ENCODE measurements at regions not wholly inside any gene's neighbourhood (a gene's known extent, or its start where the extent isn't known, plus 50 kb on each side); places are given as distances from the start of the nearest gene placed in this dataset.

GRCh38 chr3:26081806-26082205, 291.9 kb downstream of the OXSM start:
- H3K27me3 ChIP-seq (ENCODE audit: low read depth): no peaks in the 10 kb centered on the region
- intact Hi-C loops (cut with DNase I): no loop called here

GRCh38 chr3:26082911-26083310, 293.0 kb downstream of the OXSM start:
- intact Hi-C loops (cut with DNase I): no loop called here
- Histone ChIP-seq H3K36me3 (no peaks in the 10 kb centered on the region), H3K27me3 (ENCODE audit: low read depth) (no peaks in the 10 kb centered on the region), H3K9me3 (peaks cover 7% of the 10 kb centered on the region), H3K4me1 (no peaks in the 10 kb centered on the region), H3K4me3 (no peak overlapping the region), H3K27ac (no peak overlapping the region)
- DNase-seq (no peak), ATAC-seq (no peak)
- no peak for TF ChIP-seq CTCF (IDR thresholded peaks at IDR 0.05)

More at GRCh38 chr3:26081806-26082205, 291.9 kb downstream of the OXSM start:
- no peaks in the 10 kb centered on the region for H3K9me3 ChIP-seq
- no peaks in the 10 kb centered on the region for H3K4me1 ChIP-seq
- H3K36me3 ChIP-seq: no peaks in the 10 kb centered on the region
- DNase-seq (no peak), ATAC-seq (no peak)
- no peak overlapping the region for H3K4me3 ChIP-seq
- no peak for TF ChIP-seq CTCF (IDR thresholded peaks at IDR 0.05)
- H3K27ac ChIP-seq: no peak overlapping the region

- H3K9me3 ChIP-seq: peaks cover 7% of the 10 kb centered on the region
- intact Hi-C loops (cut with DNase I): no loop called here
- H3K36me3 ChIP-seq: no peaks in the 10 kb centered on the region
- DNase-seq: no peak
- no peaks in the 10 kb centered on the region for H3K27me3 ChIP-seq (ENCODE audit: low read depth)
- no peak for ATAC-seq
- TF ChIP-seq CTCF (IDR thresholded peaks at IDR 0.05): no peak
- H3K27ac ChIP-seq: no peak overlapping the region
- no peaks in the 10 kb centered on the region for H3K4me1 ChIP-seq
- H3K4me3 ChIP-seq: no peak overlapping the region
Measured at GRCh38 chr3:26084629-26085028, 294.7 kb downstream of the OXSM start.

DNA sequence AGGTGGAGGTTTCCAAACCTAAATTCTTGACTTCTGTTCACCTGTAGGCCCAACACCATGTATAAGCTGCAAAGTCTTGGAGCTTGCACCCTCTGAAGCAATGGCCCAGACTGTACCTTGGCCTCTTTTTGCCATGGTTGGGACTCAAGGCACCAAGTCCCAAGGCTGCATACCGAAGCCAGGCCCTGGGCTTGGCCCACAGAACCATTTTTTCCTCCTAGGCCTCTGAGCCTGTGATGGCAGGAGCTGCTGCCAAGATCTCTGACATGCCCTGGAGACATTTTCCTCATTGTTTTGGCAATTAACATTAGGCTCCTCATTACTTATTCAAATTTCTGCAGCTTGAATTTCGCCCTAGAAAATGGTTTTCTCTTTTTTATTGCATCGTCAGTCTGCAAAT, 297.9 kb downstream of the OXSM start:
- H3K27ac ChIP-seq: no peak overlapping the region
- H3K27me3 ChIP-seq (ENCODE audit: low read depth): no peaks in the 10 kb centered on the region
- no peaks in the 10 kb centered on the region for H3K4me1 ChIP-seq
- DNase-seq (no peak), ATAC-seq (no peak)
- H3K9me3 ChIP-seq: peaks cover 7% of the 10 kb centered on the region
- TF ChIP-seq CTCF (IDR thresholded peaks at IDR 0.05): no peak
- H3K36me3 ChIP-seq: no peaks in the 10 kb centered on the region
- no peak overlapping the region for H3K4me3 ChIP-seq
- intact Hi-C loops (cut with DNase I): no loop called here

DNA sequence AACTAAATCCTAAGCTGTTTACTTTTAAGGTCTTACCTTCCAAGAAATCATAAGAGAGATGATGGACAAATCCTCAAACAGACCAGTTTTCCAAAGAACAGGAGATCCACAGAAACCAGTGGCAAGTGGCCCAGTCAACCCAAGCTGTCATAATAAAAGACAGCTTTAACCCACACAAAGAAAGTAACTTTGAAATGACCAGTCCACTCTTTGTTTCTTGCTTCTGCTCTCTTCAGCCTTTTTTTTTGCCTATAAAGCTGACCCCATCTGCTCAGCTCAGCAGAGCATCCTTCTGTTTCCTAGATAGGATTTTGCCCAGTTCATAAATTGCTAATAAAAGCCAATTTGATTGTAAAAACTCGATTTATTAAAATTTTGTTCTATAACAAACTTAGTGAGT, 299.4 kb downstream of the OXSM start:
- H3K4me3 ChIP-seq: no peak overlapping the region
- peaks cover 7% of the 10 kb centered on the region for H3K9me3 ChIP-seq
- no peaks in the 10 kb centered on the region for H3K27me3 ChIP-seq (ENCODE audit: low read depth)
- H3K36me3 ChIP-seq: no peaks in the 10 kb centered on the region
- H3K4me1 ChIP-seq: no peaks in the 10 kb centered on the region
- intact Hi-C loops (cut with DNase I): no loop called here
- TF ChIP-seq CTCF (IDR thresholded peaks at IDR 0.05): no peak
- H3K27ac ChIP-seq: no peak overlapping the region
- DNase-seq (no peak), ATAC-seq (no peak)

GRCh38 chr3:26090589-26090988, 300.7 kb downstream of the OXSM start:
- H3K4me3 ChIP-seq: no peak overlapping the region
- ATAC-seq: no peak
- TF ChIP-seq CTCF (IDR thresholded peaks at IDR 0.05): no peak
- no peaks in the 10 kb centered on the region for H3K36me3 ChIP-seq
- no peak for DNase-seq
- H3K27ac ChIP-seq: no peak overlapping the region
- peaks cover 7% of the 10 kb centered on the region for H3K9me3 ChIP-seq
- intact Hi-C loops (cut with DNase I): no loop called here
- H3K27me3 ChIP-seq (ENCODE audit: low read depth): no peaks in the 10 kb centered on the region
- no peaks in the 10 kb centered on the region for H3K4me1 ChIP-seq
